NT2/D1 (cell line): ENCODE measurements at regions not wholly inside any gene's neighbourhood (a gene's known extent, or its start where the extent isn't known, plus 50 kb on each side); places are given as distances from the start of the nearest gene placed in this dataset.

Source experiments
- SUZ12 ChIP-seq: IDR thresholded peaks from 2 replicates; pipeline ENCODE4 v1.6.1; 2011; ENCODE audit not compliant: insufficient read length, insufficient read depth; ENCODE audit errors: extremely low read depth
- YY1 ChIP-seq: IDR thresholded peaks from 2 replicates; pipeline ENCODE4 v1.6.1; 2011; ENCODE audit not compliant: insufficient read length, insufficient read depth
- ZNF274 ChIP-seq: IDR thresholded peaks from 2 replicates; pipeline ENCODE4 v1.6.1; 2011; ENCODE audit warnings: mild to moderate bottlenecking, low read depth, low read length

GRCh38 chr5:30956251-30956650 lies 237.2 kb upstream of the CDH6 start:
- TF ChIP-seq YY1 (no peak), ZNF274 (no peak), SUZ12 (no peak)
